ENCODE measurements at regions not wholly inside any gene's neighbourhood (a gene's known extent, or its start where the extent isn't known, plus 50 kb on each side); places are given as distances from the start of the nearest gene placed in this dataset.

DNA sequence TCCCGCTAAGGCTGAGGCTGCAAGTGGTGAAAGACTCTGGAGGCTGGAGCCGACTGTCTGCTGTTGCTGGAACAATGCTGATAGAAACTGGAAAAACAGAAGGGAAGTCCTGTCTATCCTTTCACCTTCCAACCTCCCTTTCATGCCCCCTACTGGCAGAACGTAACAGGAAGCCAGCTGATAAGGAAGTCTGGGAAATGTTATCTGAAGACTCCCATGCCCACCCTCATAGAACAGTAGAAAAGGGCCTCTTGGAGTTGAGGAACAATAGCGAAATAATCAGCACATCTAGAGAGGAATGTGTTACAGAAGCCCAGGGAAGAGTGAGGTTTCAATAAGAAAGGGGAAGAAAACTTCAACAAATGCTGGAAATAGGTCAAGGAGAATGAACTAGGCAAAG is 117.1 kb upstream of the DKK2 start:
- DNase-seq: no peak

DNA sequence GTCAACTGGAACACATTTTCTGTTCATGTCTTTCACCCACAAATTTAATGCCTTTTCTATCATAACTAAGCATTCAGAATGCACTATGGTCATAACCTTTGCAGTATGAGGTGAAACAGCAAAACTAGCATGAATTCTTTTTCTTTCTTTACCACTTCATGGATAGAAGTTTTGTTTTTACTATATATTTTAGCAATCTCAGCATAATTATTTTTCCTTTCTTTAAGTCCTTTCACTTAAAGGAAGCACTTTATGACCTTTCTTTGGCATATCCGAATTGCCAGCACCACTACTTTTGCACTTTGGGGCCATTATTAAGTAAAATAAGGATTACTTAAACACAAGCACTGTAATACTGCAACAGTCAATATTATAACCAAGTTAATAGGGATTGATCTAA is 115.1 kb upstream of the DKK2 start:
- no peak for DNase-seq

DNA sequence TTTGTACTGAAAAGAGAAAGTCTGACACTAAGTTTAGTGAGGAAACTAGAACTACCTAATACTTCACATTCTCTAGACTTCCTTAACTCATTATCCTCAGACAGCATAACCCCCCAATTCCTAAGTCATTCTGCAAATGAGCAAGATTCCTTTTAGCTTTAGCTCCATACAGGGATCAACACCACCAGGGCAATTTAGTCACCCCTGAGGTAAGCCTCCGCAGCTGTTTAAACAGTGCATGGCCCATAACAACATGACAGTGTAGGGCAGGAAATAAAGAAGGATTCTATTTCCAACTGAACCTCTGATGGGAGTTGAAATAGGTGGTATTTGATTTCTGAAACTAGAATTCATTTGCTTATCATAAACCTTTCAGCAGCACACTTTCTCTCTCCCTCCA is 112.8 kb upstream of the DKK2 start:
- DNase-seq: no peak

DNA sequence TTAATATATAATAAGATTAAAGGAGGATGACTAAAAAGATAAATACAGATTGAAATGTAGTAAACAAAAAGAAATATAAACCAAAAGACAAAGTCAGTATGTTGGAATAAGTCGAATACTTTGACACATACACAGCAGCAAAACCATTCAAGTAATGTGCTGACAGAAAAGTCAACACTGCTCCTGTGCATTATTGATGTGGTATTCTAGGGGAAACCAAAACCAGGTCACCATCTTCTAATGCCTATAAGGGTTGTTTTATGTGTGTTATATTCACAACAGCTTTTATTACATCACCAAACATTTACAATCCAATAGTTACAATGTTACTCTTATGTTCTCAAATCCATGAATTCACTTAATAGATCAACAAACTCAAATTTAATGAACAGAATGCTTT is 111.8 kb upstream of the DKK2 start:
- DNase-seq: no peak

DNA sequence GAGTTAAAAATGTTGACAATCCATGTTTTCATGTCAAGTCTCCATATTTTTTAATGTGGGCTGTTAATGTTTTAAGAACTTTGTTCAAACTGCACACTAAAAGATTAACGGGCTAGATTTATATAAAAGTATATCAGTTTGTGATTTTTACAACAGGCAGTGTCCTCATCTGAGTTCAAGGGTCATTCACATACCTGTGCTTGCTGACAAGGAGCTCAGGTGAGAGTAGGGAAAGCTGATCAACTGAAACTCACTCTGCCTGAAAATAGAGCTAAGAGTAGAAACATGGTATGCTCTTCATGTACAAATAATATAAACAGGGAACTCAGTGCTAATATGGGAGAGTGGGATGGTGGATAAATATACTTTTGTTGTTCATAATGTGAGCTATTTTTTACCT is 102.3 kb upstream of the DKK2 start:
- DNase-seq: no peak

DNA sequence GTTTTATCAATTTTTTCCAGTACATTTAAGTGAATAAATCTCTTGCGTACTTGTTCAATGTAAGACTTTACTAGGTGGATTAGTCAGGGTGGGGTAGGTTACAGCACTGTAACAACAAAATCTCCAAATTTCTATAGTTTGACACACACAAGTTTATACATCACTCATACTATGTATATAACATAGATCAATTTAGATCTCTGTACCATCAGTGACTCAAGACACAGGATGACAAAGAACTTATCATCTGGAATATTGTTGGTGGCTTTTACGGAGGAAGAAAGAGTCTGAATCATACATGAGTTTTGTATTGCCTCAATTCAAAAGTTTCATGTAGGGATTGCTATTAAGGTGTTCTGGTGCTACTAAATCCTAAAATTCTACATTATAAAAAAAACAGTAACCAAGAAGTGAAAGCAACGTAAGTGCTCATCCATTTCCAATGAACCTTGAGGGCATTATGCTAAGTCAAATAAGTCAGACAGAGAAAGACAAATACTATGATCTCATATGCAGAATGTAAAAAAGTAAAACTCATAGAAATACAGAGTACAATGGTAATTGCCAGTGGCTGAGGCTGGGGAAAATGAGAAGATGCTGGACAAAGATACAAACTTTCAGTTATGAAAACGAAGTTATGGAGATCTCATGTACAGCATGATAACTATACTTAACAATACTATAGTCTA is 98.0 kb upstream of the DKK2 start:
- no peak for DNase-seq

DNA sequence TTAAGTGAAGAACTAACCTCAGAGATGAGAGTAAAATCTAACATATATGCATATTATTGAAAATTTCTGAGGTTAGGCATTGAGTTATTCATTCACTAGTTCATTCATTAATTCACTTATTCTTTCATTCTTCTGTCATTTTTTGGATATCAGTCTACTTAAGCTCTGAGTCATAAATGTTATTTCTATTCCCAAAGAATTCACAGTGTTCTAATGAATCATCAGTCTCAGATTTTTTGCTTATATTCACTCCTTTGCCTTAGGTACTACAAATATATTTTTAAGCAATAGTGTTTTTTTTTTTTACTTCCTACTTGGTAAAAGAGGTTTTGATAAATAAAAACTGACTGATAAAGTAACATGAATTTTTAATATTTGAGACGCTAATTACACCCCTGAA is 95.2 kb upstream of the DKK2 start:
- no peak for DNase-seq

DNA sequence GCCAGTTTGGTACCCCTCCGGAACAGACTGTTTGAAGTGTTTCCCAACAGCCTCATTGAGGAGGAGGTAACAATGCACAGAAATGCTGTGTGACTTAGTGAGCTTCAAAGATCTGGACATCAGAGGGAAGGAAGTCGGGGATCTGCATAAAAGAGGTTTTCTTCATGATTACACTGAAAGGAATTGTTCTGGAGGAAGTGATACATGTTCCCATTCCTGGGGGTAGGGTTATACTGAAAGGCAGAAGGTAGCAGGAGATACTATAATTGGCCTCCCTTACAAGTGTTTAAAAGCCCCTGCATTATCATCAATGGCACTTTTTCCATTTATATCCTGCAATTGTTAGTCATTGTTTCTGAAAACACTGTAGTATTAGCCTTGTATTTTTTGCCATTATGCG is 94.0 kb upstream of the DKK2 start:
- no peak for DNase-seq

DNA sequence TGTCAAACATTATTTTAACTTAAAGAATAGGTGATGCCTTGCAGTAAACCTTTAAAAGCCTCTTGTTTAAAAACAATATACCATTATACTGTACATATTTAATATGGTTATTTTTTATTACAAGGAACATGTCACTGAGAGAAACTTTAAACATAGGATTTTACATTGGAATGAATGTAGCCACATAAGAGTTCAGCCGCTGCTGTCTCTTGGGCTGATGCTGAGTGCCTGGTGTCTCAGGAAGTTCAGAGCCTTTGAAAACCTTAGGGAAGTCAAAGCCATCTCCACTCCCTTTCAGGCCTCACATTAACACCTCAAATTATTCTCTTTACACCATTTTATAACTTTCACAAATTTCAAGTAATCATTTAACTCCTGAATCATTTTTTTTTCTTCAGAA is 93.5 kb upstream of the DKK2 start:
- no peak for DNase-seq

DNA sequence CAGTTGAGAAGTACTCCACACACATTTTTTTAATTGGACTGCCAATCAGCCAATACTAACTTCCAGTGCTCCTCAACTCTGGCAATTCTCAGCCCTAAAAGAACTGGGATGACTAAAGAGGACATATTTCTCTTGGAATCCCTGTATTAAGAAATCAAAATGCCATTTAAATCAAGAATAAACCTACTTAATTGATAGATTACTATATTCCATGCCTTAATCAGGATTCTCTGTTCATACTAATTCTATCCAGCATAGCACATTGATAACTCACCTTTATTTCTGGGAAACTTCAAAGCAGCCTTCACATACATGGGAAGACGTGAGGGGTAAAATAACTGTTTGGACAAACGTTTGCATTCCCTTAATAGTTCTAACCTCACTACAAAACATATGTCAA is 93.0 kb upstream of the DKK2 start:
- no peak for DNase-seq

DNA sequence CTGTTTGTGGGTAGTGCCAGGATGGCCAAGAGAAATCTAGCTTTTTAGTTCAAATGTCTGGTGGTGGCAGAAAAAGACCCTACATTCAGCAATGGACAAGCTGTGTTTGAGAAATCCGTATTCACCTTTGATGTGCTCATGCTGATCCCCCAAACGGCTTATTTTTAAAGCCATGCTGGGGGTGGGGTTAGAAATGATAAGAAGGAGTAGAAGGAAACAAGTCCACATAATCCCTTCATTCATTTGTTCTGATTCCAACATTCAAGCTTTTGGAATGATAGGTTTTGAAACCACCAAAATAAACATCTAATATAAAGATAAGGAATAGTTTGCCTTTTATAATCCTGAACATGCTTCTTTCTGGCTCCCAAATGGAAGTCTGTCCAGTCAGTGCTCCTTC is 92.0 kb upstream of the DKK2 start:
- DNase-seq: no peak

DNA sequence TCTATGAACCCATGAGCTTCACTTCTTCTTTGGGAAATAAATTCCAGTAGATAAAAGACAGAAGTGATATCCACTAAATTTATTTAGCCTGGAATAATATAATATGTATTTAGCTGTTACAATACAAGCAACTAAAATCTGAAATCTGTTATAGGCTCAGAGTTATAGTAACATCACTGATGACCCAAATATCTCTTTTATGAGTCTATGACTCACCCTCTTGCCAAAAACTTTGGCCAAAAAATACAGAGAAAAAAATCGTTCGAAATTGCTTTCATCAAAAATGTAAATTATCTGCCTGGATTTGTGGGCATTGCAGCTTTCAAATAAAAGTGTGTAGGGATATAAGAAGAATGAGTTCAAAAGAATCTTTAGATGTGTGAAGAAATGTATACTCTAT is 89.4 kb upstream of the DKK2 start:
- no peak for DNase-seq

DNA sequence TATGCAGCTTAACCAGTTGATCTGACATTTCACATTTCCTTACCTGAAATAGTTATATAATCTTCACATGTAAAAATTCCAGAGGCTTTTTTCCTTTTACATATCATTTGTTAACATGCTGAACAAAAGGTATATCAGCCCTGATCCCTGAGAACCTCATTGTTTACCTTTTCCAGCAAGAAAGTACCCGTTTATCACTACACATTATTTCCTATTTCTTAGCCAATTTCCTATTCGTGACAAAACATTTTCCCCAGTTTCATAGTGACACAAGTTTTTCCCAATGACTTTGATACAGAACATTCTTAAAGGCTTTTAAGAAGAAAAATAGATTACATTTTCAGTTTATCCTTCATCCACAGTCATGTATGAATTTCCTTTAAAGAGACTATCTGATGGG is 86.6 kb upstream of the DKK2 start:
- no peak for DNase-seq

DNA sequence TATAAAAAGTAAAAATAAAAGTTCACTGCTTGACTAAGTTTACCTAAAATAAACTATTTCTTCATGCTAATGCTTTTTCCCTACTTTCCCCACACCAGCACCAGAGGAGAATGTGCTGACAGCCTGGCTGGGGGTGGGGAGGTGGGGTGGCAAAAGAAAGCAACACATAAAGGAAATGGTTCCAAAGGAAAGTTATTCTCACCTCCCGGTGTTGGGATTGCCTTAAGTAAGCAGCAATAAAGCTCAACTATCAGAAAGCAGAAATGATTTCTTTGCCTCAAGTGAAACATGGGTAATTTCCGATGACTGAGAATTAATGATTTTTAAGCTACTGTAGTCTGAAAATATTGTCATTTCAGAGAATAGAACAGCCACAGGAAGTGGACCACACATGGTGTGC is 84.5 kb upstream of the DKK2 start:
- DNase-seq: no peak

DNA sequence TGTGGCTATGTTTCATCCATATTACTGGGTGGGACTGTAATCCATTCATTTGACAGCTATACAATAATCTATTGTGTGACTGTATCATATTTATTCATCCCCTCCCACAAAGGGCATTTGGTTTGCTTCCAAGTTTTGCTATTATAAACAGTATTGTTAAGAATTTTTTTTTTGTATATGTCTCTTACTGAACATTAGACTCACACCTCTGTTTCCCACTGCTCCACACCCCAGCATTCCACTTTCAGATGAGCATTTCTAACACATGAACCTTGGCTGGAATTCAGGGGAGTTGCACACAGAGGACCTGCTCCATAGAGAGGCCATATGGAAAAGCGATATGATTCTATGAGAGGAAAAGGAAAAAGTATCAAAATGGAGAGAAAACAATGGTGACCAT is 81.6 kb upstream of the DKK2 start:
- no peak for DNase-seq

DNA sequence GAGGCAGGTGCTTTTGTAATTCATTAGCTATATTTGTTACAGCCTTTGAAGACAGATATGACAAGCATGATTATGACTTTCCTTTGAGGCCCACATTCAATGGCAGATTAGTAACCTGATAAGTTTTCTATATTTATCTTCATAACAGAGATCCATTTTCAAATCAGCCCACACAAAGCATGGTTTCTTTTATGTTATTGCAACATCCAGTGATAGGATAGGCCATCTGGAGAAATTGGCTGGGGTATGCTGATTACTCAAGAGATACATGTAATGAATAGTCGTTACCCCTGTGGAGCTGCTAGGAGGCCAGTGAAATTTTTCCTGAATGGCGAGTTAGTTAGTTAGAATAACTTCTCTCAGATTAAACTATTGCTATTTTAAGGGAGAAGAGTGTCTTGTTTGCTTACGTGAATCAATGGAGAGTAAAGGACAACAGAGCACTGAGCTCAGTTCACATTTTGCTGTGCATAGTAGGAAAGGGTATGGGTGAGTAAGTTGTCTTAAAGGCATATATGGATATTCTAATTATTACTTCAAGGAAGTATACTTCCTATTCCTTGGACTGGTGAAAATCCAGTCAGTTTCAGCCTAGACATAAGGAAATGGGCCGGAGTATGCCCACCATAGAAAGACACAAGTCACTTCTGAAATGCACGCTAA is 79.2 kb upstream of the DKK2 start:
- DNase-seq: no peak

DNA sequence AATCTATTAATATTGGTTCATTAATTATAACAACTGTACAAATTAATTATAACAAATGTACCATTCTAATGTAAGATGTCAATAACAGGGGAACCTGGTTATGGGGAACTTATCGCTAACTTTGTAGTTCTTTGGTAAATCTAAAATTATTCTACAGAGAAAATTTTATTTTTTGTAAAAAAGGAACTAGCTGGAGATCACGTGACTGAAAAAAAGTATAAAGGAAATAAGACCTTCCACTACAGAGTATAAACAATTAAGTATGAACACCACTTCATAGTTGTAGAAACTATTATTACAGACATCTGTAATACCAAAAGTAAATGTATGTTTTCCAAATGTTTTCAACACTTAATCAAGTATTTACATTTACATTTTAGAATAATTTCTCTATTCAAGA is 77.9 kb upstream of the DKK2 start:
- no peak for DNase-seq

DNA sequence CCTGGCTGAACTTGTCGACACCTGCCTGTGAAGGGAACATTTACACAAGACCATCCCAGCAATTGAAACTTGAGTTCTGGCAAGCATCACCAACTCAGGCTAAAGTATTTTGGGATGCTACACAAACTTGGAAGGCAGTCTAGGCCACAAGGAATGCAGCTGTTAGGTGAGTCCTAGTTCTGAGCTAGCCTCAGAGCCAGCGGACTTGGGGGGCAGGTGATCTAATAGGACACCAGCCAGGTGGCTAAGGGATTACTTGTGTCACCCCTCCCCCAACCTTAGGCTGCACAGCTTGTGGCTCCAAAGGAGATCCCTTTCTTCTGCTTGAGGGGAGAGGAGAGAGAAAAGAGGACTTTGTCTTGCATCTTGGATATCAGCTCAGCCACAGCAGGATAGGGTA is 62.3 kb upstream of the DKK2 start:
- DNase-seq: no peak

DNA sequence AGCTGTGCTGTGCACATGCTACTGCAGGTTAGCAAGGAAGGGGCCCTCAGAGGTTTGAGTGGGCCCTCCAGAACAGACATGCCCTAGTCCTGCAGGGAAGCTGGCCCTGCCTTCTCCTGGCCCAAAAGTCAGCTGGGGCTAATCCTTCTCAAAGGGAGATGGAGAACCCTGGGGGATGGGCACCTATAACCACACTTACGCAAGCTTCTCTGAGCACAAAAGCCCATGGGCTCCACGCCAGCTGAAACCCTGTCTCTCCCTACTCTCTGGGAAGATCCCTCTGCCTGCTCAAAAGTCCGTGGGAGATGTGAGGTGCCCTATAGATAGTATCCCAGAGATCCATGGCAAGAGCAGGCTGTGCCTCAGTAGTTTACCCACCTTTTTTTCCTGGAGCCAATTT is 58.9 kb upstream of the DKK2 start:
- DNase-seq: no peak

DNA sequence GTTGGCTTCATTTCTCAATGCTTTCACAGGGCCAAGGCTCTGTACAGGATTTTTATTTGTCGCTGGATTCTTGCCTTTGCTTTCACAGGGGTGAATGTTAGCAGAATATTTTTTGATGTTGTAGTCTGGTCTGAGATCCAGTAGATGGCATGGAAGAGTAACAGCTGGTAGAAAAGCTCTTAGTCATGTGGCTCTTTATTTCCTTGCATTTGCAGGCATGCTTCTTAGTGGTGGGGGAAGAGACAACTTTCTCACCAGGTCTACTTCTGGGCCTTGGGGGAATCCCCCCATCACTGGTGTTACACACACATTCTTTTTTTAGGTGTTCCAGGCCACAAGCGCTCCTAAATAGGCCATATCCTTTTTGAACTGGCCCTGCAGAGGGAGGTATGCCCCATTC is 58.2 kb upstream of the DKK2 start:
- DNase-seq: no peak
